ENCODE measurements at regions not wholly inside any gene's neighbourhood (a gene's known extent, or its start where the extent isn't known, plus 50 kb on each side); places are given as distances from the start of the nearest gene placed in this dataset.
A peak's percentile ranks its signal among the peaks of the same experiment; 100 is the strongest.
"Not testable (repeated sequence)": the region's sequence is repeated elsewhere in the genome, so short reads cannot be mapped to it uniquely, and the experiment has no call there.

- Histone ChIP-seq H3K27ac (ENCODE audit: low read depth, low read length) (no peak overlapping the region), H3K9ac (ENCODE audit: low read depth, low read length) (no peak overlapping the region), H3K4me1 (ENCODE audit: insufficient read depth, low read length) (no peaks in the 10 kb centered on the region), H3K36me3 (ENCODE audit: insufficient read depth, low read length) (no peaks in the 10 kb centered on the region), H3K4me3 (ENCODE audit: low read length) (no peak overlapping the region), H3K9me3 (ENCODE audit: insufficient read depth, low read depth, low read length) (0 out of 2 replicates have a peak, but pooled peaks cover 4% of the 10 kb centered on the region), H3K27me3 (ENCODE audit: insufficient read depth, low read length) (no peaks in the 10 kb centered on the region)
- WGBS: 85% methylated on average over 11 of the region's 11 CpGs
Observed at GRCh38 chr17:33561569-33562334, 268.7 kb upstream of the ASIC2 start.

- no peaks in the 10 kb centered on the region for H3K4me1 ChIP-seq (ENCODE audit: insufficient read depth, low read length)
- 60% methylated on average over 1 of the region's 1 CpG for WGBS
- H3K9me3 ChIP-seq (ENCODE audit: insufficient read depth, low read depth, low read length): 0 out of 2 replicates have a peak, but pooled peaks cover 4% of the 10 kb centered on the region
- H3K9ac ChIP-seq (ENCODE audit: low read depth, low read length): no peak overlapping the region
- H3K27me3 ChIP-seq (ENCODE audit: insufficient read depth, low read length): no peaks in the 10 kb centered on the region
- H3K36me3 ChIP-seq (ENCODE audit: insufficient read depth, low read length): no peaks in the 10 kb centered on the region
- no peak overlapping the region for H3K4me3 ChIP-seq (ENCODE audit: low read length)
- H3K27ac ChIP-seq (ENCODE audit: low read depth, low read length): no peak overlapping the region
Observed at GRCh38 chr17:33562792-33563191, 269.7 kb upstream of the ASIC2 start.

GRCh38 chr17:33564146-33564545 is 271.1 kb upstream of the ASIC2 start:
- no peaks in the 10 kb centered on the region for H3K36me3 ChIP-seq (ENCODE audit: insufficient read depth, low read length)
- H3K27ac ChIP-seq (ENCODE audit: low read depth, low read length): no peak overlapping the region
- H3K27me3 ChIP-seq (ENCODE audit: insufficient read depth, low read length): no peaks in the 10 kb centered on the region
- WGBS: 96% methylated on average over 3 of the region's 3 CpGs
- 0 out of 2 replicates have a peak, but pooled peaks cover 4% of the 10 kb centered on the region for H3K9me3 ChIP-seq (ENCODE audit: insufficient read depth, low read depth, low read length)
- no peak overlapping the region for H3K4me3 ChIP-seq (ENCODE audit: low read length)
- no peak overlapping the region for H3K9ac ChIP-seq (ENCODE audit: low read depth, low read length)
- no peaks in the 10 kb centered on the region for H3K4me1 ChIP-seq (ENCODE audit: insufficient read depth, low read length)

GRCh38 chr17:33567223-33567622 is 274.1 kb upstream of the ASIC2 start:
- Histone ChIP-seq H3K9me3 (ENCODE audit: insufficient read depth, low read depth, low read length) (0 out of 2 replicates have a peak, but pooled peaks cover 4% of the 10 kb centered on the region), H3K4me3 (ENCODE audit: low read length) (no peak overlapping the region), H3K27me3 (ENCODE audit: insufficient read depth, low read length) (no peaks in the 10 kb centered on the region), H3K9ac (ENCODE audit: low read depth, low read length) (no peak overlapping the region), H3K27ac (ENCODE audit: low read depth, low read length) (no peak overlapping the region), H3K4me1 (ENCODE audit: insufficient read depth, low read length) (no peaks in the 10 kb centered on the region), H3K36me3 (ENCODE audit: insufficient read depth, low read length) (no peaks in the 10 kb centered on the region)
- WGBS: 91% methylated on average over 3 of the region's 3 CpGs

- no peak overlapping the region for H3K27ac ChIP-seq (ENCODE audit: low read depth, low read length)
- H3K9me3 ChIP-seq (ENCODE audit: insufficient read depth, low read depth, low read length): no peaks in the 10 kb centered on the region
- no peaks in the 10 kb centered on the region for H3K27me3 ChIP-seq (ENCODE audit: insufficient read depth, low read length)
- no peaks in the 10 kb centered on the region for H3K36me3 ChIP-seq (ENCODE audit: insufficient read depth, low read length)
- 61% methylated on average over 3 of the region's 3 CpGs for WGBS
- no peak overlapping the region for H3K4me3 ChIP-seq (ENCODE audit: low read length)
- no peak overlapping the region for H3K9ac ChIP-seq (ENCODE audit: low read depth, low read length)
- no peaks in the 10 kb centered on the region; the same call in 1 of the 2 replicates for H3K4me1 ChIP-seq (ENCODE audit: insufficient read depth, low read length)
Observed at GRCh38 chr17:33572615-33573014, 279.5 kb upstream of the ASIC2 start.

GRCh38 chr17:33574942-33575445 is 281.9 kb upstream of the ASIC2 start:
- WGBS: 87% methylated on average over 4 of the region's 4 CpGs
- Histone ChIP-seq H3K4me3 (ENCODE audit: low read length) (no peak overlapping the region), H3K9ac (ENCODE audit: low read depth, low read length) (no peak overlapping the region), H3K27me3 (ENCODE audit: insufficient read depth, low read length) (no peaks in the 10 kb centered on the region), H3K4me1 (ENCODE audit: insufficient read depth, low read length) (no peaks in the 10 kb centered on the region; the same call in 1 of the 2 replicates), H3K9me3 (ENCODE audit: insufficient read depth, low read depth, low read length) (no peaks in the 10 kb centered on the region), H3K27ac (ENCODE audit: low read depth, low read length) (no peak overlapping the region), H3K36me3 (ENCODE audit: insufficient read depth, low read length) (no peaks in the 10 kb centered on the region)

GRCh38 chr17:33579740-33580139 is 286.6 kb upstream of the ASIC2 start:
- not testable (repeated sequence) for H3K9me3 ChIP-seq (ENCODE audit: insufficient read depth, low read depth, low read length); H3K4me3 ChIP-seq (ENCODE audit: low read length)

GRCh38 chr17:33580215-33580614 is 287.1 kb upstream of the ASIC2 start:
- Histone ChIP-seq H3K36me3 (ENCODE audit: insufficient read depth, low read length) (no peaks in the 10 kb centered on the region), H3K27ac (ENCODE audit: low read depth, low read length) (no peak overlapping the region), H3K27me3 (ENCODE audit: insufficient read depth, low read length) (no peaks in the 10 kb centered on the region), H3K4me3 (ENCODE audit: low read length) (no peak overlapping the region), H3K9me3 (ENCODE audit: insufficient read depth, low read depth, low read length) (0 out of 2 replicates have a peak, but pooled peaks cover 2% of the 10 kb centered on the region), H3K9ac (ENCODE audit: low read depth, low read length) (no peak overlapping the region), H3K4me1 (ENCODE audit: insufficient read depth, low read length) (peaks cover 21% of the 10 kb centered on the region)
- WGBS: 91% methylated on average over 3 of the region's 3 CpGs

More at GRCh38 chr17:33579740-33580139, 286.6 kb upstream of the ASIC2 start:
- not testable (repeated sequence) for H3K9ac ChIP-seq (ENCODE audit: low read depth, low read length); H3K27ac ChIP-seq (ENCODE audit: low read depth, low read length); H3K27me3 ChIP-seq (ENCODE audit: insufficient read depth, low read length); H3K36me3 ChIP-seq (ENCODE audit: insufficient read depth, low read length)
- WGBS: 92% methylated on average over 6 of the region's 6 CpGs
- H3K4me1 ChIP-seq (ENCODE audit: insufficient read depth, low read length): peaks cover 21% of the 10 kb centered on the region

GRCh38 chr17:33582661-33583060 is 289.6 kb upstream of the ASIC2 start:
- Histone ChIP-seq H3K9me3 (ENCODE audit: insufficient read depth, low read depth, low read length) (0 out of 2 replicates have a peak, but pooled peaks cover 2% of the 10 kb centered on the region), H3K27me3 (ENCODE audit: insufficient read depth, low read length) (no peaks in the 10 kb centered on the region), H3K36me3 (ENCODE audit: insufficient read depth, low read length) (no peaks in the 10 kb centered on the region), H3K4me1 (ENCODE audit: insufficient read depth, low read length) (peaks cover 21% of the 10 kb centered on the region), H3K27ac (ENCODE audit: low read depth, low read length) (peak overlapping the region; percentile 44; the same call in 1 of the 2 replicates), H3K9ac (ENCODE audit: low read depth, low read length) (no peak overlapping the region), H3K4me3 (ENCODE audit: low read length) (peak overlapping the region; percentile 6; the same call in 1 of the 2 replicates)
- WGBS: 48% methylated on average over 2 of the region's 2 CpGs

- 96% methylated on average over 3 of the region's 7 CpGs for WGBS
Observed at GRCh38 chr17:33583518-33584417, 290.7 kb upstream of the ASIC2 start.

GRCh38 chr17:33593991-33594390 is 300.9 kb upstream of the ASIC2 start:
- no peaks in the 10 kb centered on the region for H3K36me3 ChIP-seq (ENCODE audit: insufficient read depth, low read length)
- no peaks in the 10 kb centered on the region for H3K9me3 ChIP-seq (ENCODE audit: insufficient read depth, low read depth, low read length)
- 0 out of 2 replicates have a peak, but pooled peaks cover 3% of the 10 kb centered on the region for H3K4me1 ChIP-seq (ENCODE audit: insufficient read depth, low read length)
- no peak overlapping the region for H3K9ac ChIP-seq (ENCODE audit: low read depth, low read length)
- H3K27ac ChIP-seq (ENCODE audit: low read depth, low read length): no peak overlapping the region
- no peak overlapping the region for H3K4me3 ChIP-seq (ENCODE audit: low read length)
- H3K27me3 ChIP-seq (ENCODE audit: insufficient read depth, low read length): no peaks in the 10 kb centered on the region
- WGBS: 89% methylated on average over 4 of the region's 4 CpGs

More at GRCh38 chr17:33583518-33584417, 290.7 kb upstream of the ASIC2 start:
- H3K9ac ChIP-seq (ENCODE audit: low read depth, low read length): no peak overlapping the region
- H3K4me3 ChIP-seq (ENCODE audit: low read length): no peak overlapping the region
- H3K9me3 ChIP-seq (ENCODE audit: insufficient read depth, low read depth, low read length): 0 out of 2 replicates have a peak, but pooled peaks cover 2% of the 10 kb centered on the region
- H3K36me3 ChIP-seq (ENCODE audit: insufficient read depth, low read length): no peaks in the 10 kb centered on the region
- no peaks in the 10 kb centered on the region for H3K27me3 ChIP-seq (ENCODE audit: insufficient read depth, low read length)
- no peak overlapping the region for H3K27ac ChIP-seq (ENCODE audit: low read depth, low read length)
- peaks cover 21% of the 10 kb centered on the region for H3K4me1 ChIP-seq (ENCODE audit: insufficient read depth, low read length)
